Suppressor macrophage treated with lipopolysaccharide for 4 hours (primary cell): ENCODE measurements at regions not wholly inside any gene's neighbourhood (a gene's known extent, or its start where the extent isn't known, plus 50 kb on each side); places are given as distances from the start of the nearest gene placed in this dataset.

ENCODE experiments used
- DNase-seq: peaks from one replicate; pipeline ENCODE4 v3.0.0-alpha.2; 2020

DNA sequence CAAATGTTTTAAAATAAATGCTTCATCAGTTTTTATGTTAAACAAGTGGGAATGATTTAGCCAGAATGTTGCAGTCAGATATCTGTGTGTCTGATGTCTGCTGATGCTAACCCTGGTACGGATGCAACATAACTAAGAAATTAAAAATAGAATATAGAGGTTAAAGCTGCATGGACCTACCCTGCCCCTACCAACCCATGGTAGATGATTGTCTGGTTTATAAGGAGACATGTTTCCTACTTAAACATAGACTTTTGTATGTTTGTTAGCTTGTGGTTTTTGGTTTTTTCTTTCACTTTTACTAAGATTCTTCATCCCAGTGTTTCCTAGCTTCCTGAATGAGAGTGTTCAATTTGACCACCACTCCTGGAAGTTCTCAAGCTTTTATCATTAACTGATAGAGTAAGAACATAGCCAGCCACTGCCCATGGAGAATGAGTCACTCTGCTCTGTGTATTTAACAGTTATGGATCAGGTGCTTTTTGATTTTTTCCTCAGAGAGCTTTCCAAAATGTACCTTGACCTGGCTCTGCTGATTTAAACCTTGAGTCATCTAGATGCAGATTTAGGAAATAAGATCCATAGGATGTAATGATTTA lies 70.7 kb upstream of the VEPH1 start:
- DNase-seq = no peak

DNA sequence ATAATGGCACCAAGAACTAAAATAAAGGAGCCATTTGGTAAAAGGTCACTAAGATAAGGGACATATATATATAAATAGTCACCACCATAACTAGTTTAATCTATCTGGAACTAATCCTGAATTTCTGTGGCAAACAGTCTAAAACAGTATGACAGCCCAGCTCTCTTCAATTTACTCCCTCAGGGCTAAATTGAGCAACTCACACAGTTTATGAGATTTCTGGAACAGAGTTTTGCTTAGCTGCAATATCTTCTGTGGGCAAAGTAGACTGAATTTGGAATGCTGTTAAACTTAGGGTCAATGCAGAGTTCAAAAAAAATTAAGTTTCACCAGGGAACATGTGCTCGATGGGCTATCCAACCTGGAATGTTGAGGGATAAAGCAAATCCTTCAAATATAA lies 70.1 kb upstream of the VEPH1 start:
- no peak for DNase-seq

DNA sequence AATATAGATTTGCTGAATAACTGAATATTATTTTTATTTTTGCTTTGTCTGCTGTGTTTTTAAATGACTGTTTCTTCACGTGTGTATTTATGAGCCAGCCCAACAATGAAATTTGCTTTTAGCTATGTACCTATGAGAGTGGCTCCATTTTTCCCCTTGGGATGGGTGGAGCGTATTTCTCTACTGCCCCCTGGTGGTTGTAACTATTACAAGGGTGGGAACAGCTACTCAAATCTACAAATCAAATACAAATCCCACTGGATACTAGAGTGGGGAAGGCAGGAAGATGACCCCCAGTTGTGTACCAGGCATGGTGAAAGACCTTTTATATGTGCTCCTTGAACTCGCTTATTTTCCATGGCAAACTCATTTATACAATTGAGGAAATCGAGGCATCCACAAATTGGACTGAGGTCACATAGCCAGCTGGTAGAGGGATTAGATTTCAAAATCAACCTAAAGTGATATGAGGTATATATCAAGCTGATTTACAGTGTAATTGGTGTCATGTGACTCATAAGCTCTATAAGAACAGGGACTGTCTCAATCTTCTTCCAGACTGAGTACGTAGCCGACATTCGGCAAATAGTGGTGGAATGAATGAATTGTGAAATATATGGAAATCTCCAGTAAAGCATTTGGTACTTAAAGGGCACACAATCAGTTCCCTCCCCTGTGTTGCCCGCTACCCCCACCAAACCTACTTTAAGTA lies 69.5 kb upstream of the VEPH1 start:
- DNase-seq = peak; percentile 75

DNA sequence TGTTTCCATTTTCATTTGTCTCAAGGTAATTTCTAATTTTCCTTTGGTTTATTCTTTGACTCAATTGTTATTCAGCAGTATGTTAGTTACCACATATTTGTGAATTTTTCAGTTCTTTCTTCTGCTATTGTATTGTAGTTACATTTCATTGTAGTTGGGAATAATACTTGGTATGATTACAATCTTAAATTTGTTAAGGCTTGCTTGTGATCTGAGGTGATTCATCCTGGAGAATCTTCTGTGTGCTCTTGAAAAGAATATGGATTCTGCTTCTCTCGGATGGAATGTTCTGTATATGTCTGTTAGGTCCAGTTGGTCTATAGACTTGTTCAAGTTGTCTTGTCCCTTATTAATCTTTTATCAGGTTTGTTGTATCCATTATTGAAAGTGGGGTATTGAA lies 63.4 kb upstream of the VEPH1 start:
- DNase-seq = no peak

DNA sequence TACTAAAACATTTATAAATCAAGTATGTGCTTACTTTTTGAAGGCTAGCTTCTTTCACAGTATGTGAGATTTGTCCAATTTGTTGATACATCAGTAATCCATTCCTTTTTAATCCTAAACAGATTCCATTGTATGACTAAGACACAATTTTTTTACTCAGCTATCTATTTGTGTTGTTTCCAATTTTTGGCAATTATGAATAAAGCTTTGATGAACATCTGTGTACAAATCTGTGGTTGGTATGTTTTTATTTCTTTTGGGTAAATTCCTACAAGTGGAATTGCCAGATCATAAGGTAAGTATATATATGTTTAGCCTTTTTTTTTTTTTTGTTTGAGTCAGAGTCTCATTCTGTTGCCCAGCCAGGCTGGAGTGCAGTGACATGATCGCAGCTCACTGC lies 56.2 kb upstream of the VEPH1 start:
- no peak for DNase-seq
